ENCODE measurements at regions not wholly inside any gene's neighbourhood (a gene's known extent, or its start where the extent isn't known, plus 50 kb on each side); places are given as distances from the start of the nearest gene placed in this dataset.
"Not testable (repeated sequence)": the region's sequence is repeated elsewhere in the genome, so short reads cannot be mapped to it uniquely, and the experiment has no call there.

- Histone ChIP-seq H3K9me3 (no peaks in the 10 kb centered on the region), H3K36me3 (ENCODE audit: low read depth, missing control alignments) (no peaks in the 10 kb centered on the region), H3K4me1 (no peaks in the 10 kb centered on the region), H3K4me3 (no peak overlapping the region), H3K27ac (no peak overlapping the region), H3K27me3 (no peaks in the 10 kb centered on the region)
- no peak for DNase-seq
- WGBS, 2 donors: 92 to 93% methylated on average over 4 of the region's 4 CpGs
- TF ChIP-seq CTCF (IDR thresholded peaks at IDR 0.05): no peak
- no peak for TF ChIP-seq POLR2A (IDR thresholded peaks at IDR 0.05)
- intact Hi-C loops (cut with DNase I; ENCODE audit: low total_unique reads): no loop called here
Measured at GRCh38 chr14:58985786-58986185, 202.7 kb upstream of the DAAM1 start.

GRCh38 chr14:58987591-58987990 is 200.9 kb upstream of the DAAM1 start:
- WGBS, 2 donors: 85 to 86% methylated on average over 3 of the region's 3 CpGs
- H3K27me3 ChIP-seq: no peaks in the 10 kb centered on the region
- H3K9me3 ChIP-seq: no peaks in the 10 kb centered on the region
- TF ChIP-seq CTCF (IDR thresholded peaks at IDR 0.05) (no peak), POLR2A (IDR thresholded peaks at IDR 0.05) (no peak)
- H3K36me3 ChIP-seq (ENCODE audit: low read depth, missing control alignments): no peaks in the 10 kb centered on the region
- no peak overlapping the region for H3K4me3 ChIP-seq
- no peak for DNase-seq
- intact Hi-C loops (cut with DNase I; ENCODE audit: low total_unique reads): no loop called here
- H3K4me1 ChIP-seq: no peaks in the 10 kb centered on the region
- no peak overlapping the region for H3K27ac ChIP-seq

DNA sequence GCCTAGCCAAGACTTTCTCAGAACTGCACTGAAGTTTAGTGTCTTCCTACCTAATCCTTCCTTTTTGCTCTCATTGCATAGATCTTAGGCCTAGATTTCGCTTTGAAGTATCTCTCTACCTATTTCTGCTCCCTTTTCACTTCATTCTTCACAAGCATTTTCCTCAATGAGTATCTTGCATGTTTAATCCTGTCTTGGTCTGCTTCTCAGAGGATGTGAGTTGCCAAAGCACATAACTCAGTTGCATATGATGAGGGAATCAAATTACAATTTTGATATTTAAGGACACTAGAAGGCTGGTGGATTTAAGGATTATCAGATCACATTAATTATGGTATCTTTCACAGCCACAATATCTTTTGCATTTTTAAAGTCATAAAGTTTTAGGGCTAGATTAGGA is 195.5 kb upstream of the DAAM1 start:
- no peaks in the 10 kb centered on the region for H3K4me1 ChIP-seq
- H3K27me3 ChIP-seq: no peaks in the 10 kb centered on the region
- H3K4me3 ChIP-seq: no peak overlapping the region
- TF ChIP-seq POLR2A (IDR thresholded peaks at IDR 0.05): no peak
- no peak for TF ChIP-seq CTCF (IDR thresholded peaks at IDR 0.05)
- no peaks in the 10 kb centered on the region for H3K36me3 ChIP-seq (ENCODE audit: low read depth, missing control alignments)
- intact Hi-C loops (cut with DNase I; ENCODE audit: low total_unique reads): no loop called here
- H3K9me3 ChIP-seq: no peaks in the 10 kb centered on the region
- no peak overlapping the region for H3K27ac ChIP-seq
- WGBS, 2 donors: 89 to 94% methylated on average over 1 of the region's 1 CpG
- no peak for DNase-seq

DNA sequence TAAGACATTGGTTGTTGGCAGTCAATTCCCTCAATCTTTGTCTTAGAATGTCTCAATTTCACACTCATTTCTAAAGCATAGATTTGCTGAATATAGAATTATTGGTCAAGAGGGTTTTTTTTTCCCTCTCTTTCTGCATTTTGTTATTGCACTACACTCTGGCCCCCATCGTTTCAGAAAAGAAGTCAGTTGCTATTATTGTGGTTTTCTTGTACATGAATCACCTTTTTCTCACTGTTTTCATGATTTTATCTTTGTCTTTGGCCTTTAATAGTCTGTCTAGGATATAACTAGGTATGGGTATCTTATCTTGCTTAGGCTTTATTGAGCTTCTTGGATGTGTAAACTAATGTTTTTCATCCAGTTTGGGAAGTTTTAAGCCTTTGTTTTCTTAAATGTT is 194.3 kb upstream of the DAAM1 start:
- no peak for DNase-seq
- Histone ChIP-seq H3K27me3 (no peaks in the 10 kb centered on the region), H3K4me1 (no peaks in the 10 kb centered on the region), H3K27ac (no peak overlapping the region), H3K4me3 (no peak overlapping the region), H3K36me3 (ENCODE audit: low read depth, missing control alignments) (no peaks in the 10 kb centered on the region), H3K9me3 (no peaks in the 10 kb centered on the region)
- 42 to 90% methylated on average over 1 of the region's 1 CpG for WGBS, 2 donors
- intact Hi-C loops (cut with DNase I; ENCODE audit: low total_unique reads): no loop called here
- no peak for TF ChIP-seq POLR2A (IDR thresholded peaks at IDR 0.05)
- no peak for TF ChIP-seq CTCF (IDR thresholded peaks at IDR 0.05)

GRCh38 chr14:59004012-59004411 is 184.5 kb upstream of the DAAM1 start:
- 95 to 97% methylated on average over 2 of the region's 2 CpGs for WGBS, 2 donors
- Histone ChIP-seq H3K27me3 (no peaks in the 10 kb centered on the region), H3K36me3 (ENCODE audit: low read depth, missing control alignments) (no peaks in the 10 kb centered on the region), H3K27ac (no peak overlapping the region), H3K4me3 (no peak overlapping the region), H3K9me3 (no peaks in the 10 kb centered on the region), H3K4me1 (no peaks in the 10 kb centered on the region)
- DNase-seq: no peak
- intact Hi-C loops (cut with DNase I; ENCODE audit: low total_unique reads): no loop called here
- TF ChIP-seq CTCF (IDR thresholded peaks at IDR 0.05) (no peak), POLR2A (IDR thresholded peaks at IDR 0.05) (no peak)

- H3K4me3 ChIP-seq; H3K4me1 ChIP-seq; H3K27me3 ChIP-seq; H3K9me3 ChIP-seq; H3K36me3 ChIP-seq (ENCODE audit: low read depth, missing control alignments); intact Hi-C loops (cut with DNase I; ENCODE audit: low total_unique reads); H3K27ac ChIP-seq; DNase-seq: not testable (repeated sequence)
- WGBS, 2 donors: 81 to 93% methylated on average over 4 of the region's 4 CpGs
Measured at GRCh38 chr14:59006179-59006578, 182.3 kb upstream of the DAAM1 start.
